SK-N-SH (cell line): ENCODE measurements at regions not wholly inside any gene's neighbourhood (a gene's known extent, or its start where the extent isn't known, plus 50 kb on each side); places are given as distances from the start of the nearest gene placed in this dataset.

Source experiments
- CTCF ChIA-PET: fragments of 300-600, 350-600 bp; formaldehyde crosslinking; extraction: SDS; loops from one replicate; lab custom pipeline; 2021; lab: Yijun Ruan, JAX
- POLR2A ChIA-PET: fragments of 350-600 bp; sonication (Branson Sonifier 250); formaldehyde crosslinking; extraction: SDS; loops from one replicate; lab custom pipeline; 2020; ENCODE audit warnings: antibody characterized with exemption, inconsistent platforms; lab: Yijun Ruan, JAX
- DNase-seq: peaks from one replicate; pipeline ENCODE4 v3.0.0; 2012
- H2AFZ ChIP-seq: fragments of 200-600 bp; sonication (generic); 2 replicates; pipeline ENCODE4 v1.8.1; 2016; ENCODE audit warnings: antibody characterized with exemption, mild to moderate bottlenecking, low read depth
- H3F3A ChIP-seq: fragments of 200-600 bp; sonication (generic); replicated peaks from 2 replicates; pipeline ENCODE3; 2016; ENCODE audit warnings: antibody characterized with exemption, mild to moderate bottlenecking; ENCODE audit not compliant: insufficient read depth
- H3K27ac ChIP-seq, 2 experiments: fragments of 200-500 bp in 1 of 2; fragments of 200-600 bp in 1 of 2; sonication (Bioruptor generic) in 1 of 2; sonication (generic), shearing (Covaris generic) in 1 of 2; 2 replicates each; pipeline versions ENCODE4 v1.5.1 to v1.6.1; 2014 to 2016; ENCODE audit warnings: low read depth in 2 of 2, inconsistent platforms in 1 of 2, low read length in 1 of 2, mild to moderate bottlenecking in 1 of 2, mixed read lengths in 1 of 2
- H3K27me3 ChIP-seq: fragments of 200-600 bp; sonication (generic), shearing (Covaris generic); 2 replicates; pipeline ENCODE4 v1.6.1; 2016; ENCODE audit warnings: mixed run types; ENCODE audit not compliant: insufficient read depth
- H3K36me3 ChIP-seq, 2 experiments: fragments of 200-500 bp in 1 of 2; fragments of 200-600 bp in 1 of 2; sonication (Bioruptor generic) in 1 of 2; sonication (generic) in 1 of 2; replicated peaks in 1 of 2; 2 replicates each; pipeline versions ENCODE3 to v1.5.1; 2014 to 2016; ENCODE audit warnings: low read length in 1 of 2, mild to moderate bottlenecking in 1 of 2; ENCODE audit not compliant: insufficient read depth in 2 of 2, control insufficient read depth in 1 of 2
- H3K4me1 ChIP-seq, 2 experiments: fragments of 200-500 bp in 1 of 2; fragments of 200-600 bp in 1 of 2; sonication (Bioruptor generic) in 1 of 2; sonication (generic), shearing (Covaris generic) in 1 of 2; 2 replicates each; pipeline versions ENCODE4 v1.5.1 to v1.6.1; 2014 to 2016; ENCODE audit warnings: low read depth in 1 of 2, low read length in 1 of 2, mixed run types in 1 of 2; ENCODE audit not compliant: insufficient read depth in 2 of 2, control insufficient read depth in 1 of 2
- H3K4me2 ChIP-seq: fragments of 200-600 bp; sonication (generic), shearing (Covaris generic); 2 replicates; pipeline ENCODE4 v1.6.1; 2017; ENCODE audit warnings: mixed run types
- H3K4me3 ChIP-seq, 2 experiments: fragments of 200-500 bp in 1 of 2; fragments of 200-600 bp in 1 of 2; sonication (Bioruptor generic) in 1 of 2; sonication (generic), shearing (Covaris generic) in 1 of 2; 2 replicates each; pipeline versions ENCODE4 v1.5.1 to v1.8.1; 2014 to 2016; ENCODE audit warnings: low read depth in 2 of 2, inconsistent platforms in 1 of 2, low read length in 1 of 2, mild to moderate bottlenecking in 1 of 2, mixed read lengths in 1 of 2, moderate library complexity in 1 of 2
- H3K79me2 ChIP-seq: fragments of 200-600 bp; sonication (generic); 2 replicates; pipeline ENCODE4 v1.8.1; 2017; ENCODE audit warnings: mild to moderate bottlenecking; ENCODE audit not compliant: insufficient read depth
- H3K9ac ChIP-seq: fragments of 200-600 bp; sonication (generic); 2 replicates; pipeline ENCODE4 v1.6.1; 2017; ENCODE audit warnings: mixed run types
- H3K9me2 ChIP-seq: fragments of 200-600 bp; sonication (generic); 2 replicates; pipeline ENCODE4 v1.6.1; 2017; ENCODE audit warnings: mixed run types
- H3K9me3 ChIP-seq: fragments of 200-600 bp; sonication (generic); 2 replicates; pipeline ENCODE4 v1.6.1; 2017; ENCODE audit warnings: mixed run types, mild to moderate bottlenecking, moderate library complexity
- H4K20me1 ChIP-seq: fragments of 200-600 bp; sonication (generic); 2 replicates; pipeline ENCODE4 v1.6.1; 2017; ENCODE audit warnings: mild to moderate bottlenecking, mixed run types; ENCODE audit not compliant: insufficient read depth
- CHD2 ChIP-seq: fragments of 150-350 bp; IDR thresholded peaks from 2 replicates; pipeline ENCODE4 v1.6.1; 2018; ENCODE audit warnings: low read length; ENCODE audit not compliant: partially characterized antibody
- ELF1 ChIP-seq: IDR thresholded peaks from 2 replicates; pipeline ENCODE4 v1.4.0; 2012
- FOSL2 ChIP-seq: IDR thresholded peaks from 2 replicates; pipeline ENCODE4 v1.4.0; 2012; ENCODE audit warnings: low read depth, mild to moderate bottlenecking, moderate library complexity, borderline replicate concordance
- FOXJ3 ChIP-seq: sonication (generic); formaldehyde crosslinking; IDR thresholded peaks from 2 replicates; pipeline ENCODE4 v1.5.1; 2020; ENCODE audit warnings: mild to moderate bottlenecking, missing genetic modification reagents
- FOXM1 ChIP-seq: IDR thresholded peaks from 2 replicates; pipeline ENCODE4 v1.4.0; 2012; ENCODE audit warnings: low read depth, mild to moderate bottlenecking
- GATA2 ChIP-seq: sonication (generic); formaldehyde crosslinking; IDR thresholded peaks from 2 replicates; pipeline ENCODE4 v1.5.0; 2020; ENCODE audit warnings: mild to moderate bottlenecking, missing genetic modification reagents
- MEF2A ChIP-seq: IDR thresholded peaks from 2 replicates; pipeline ENCODE4 v1.4.0; 2012; ENCODE audit warnings: low read depth, borderline replicate concordance
- MXI1 ChIP-seq: IDR thresholded peaks from 2 replicates; pipeline ENCODE4 v1.6.1; 2012; ENCODE audit warnings: mild to moderate bottlenecking, low read depth, low read length, improper control_type of control experiment
- NFIC ChIP-seq: IDR thresholded peaks from 2 replicates; pipeline ENCODE4 v1.4.0; 2012; ENCODE audit warnings: borderline replicate concordance
- NRF1 ChIP-seq: IDR thresholded peaks from 2 replicates; pipeline ENCODE4 v1.6.1; 2012; ENCODE audit warnings: low read depth, mild to moderate bottlenecking, low read length
- PBX3 ChIP-seq: IDR thresholded peaks from 2 replicates; pipeline ENCODE4; 2012
- REST ChIP-seq: IDR thresholded peaks from 2 replicates; pipeline ENCODE4 v1.6.1; 2012; ENCODE audit warnings: mild to moderate bottlenecking, low read depth, low read length, moderate library complexity
- RXRA ChIP-seq: IDR thresholded peaks from 2 replicates; pipeline ENCODE4 v1.4.0; 2012; ENCODE audit warnings: low read depth, mild to moderate bottlenecking, borderline replicate concordance
- SIN3A ChIP-seq: IDR thresholded peaks from 2 replicates; pipeline ENCODE4 v1.6.1; 2012; ENCODE audit warnings: low read depth, mild to moderate bottlenecking, low read length, moderate library complexity, borderline replicate concordance
- TAF1 ChIP-seq: IDR thresholded peaks from 2 replicates; pipeline ENCODE4 v1.6.1; 2012; ENCODE audit warnings: low read depth, mild to moderate bottlenecking, low read length, moderate library complexity, borderline replicate concordance
- TEAD4 ChIP-seq: IDR thresholded peaks from 2 replicates; pipeline ENCODE4 v1.4.0; 2012; ENCODE audit warnings: mild to moderate bottlenecking, borderline replicate concordance; ENCODE audit not compliant: insufficient read depth
- USF1 ChIP-seq: IDR thresholded peaks from 2 replicates; pipeline ENCODE4 v1.4.0; 2012; ENCODE audit warnings: low read depth, borderline replicate concordance
- YY1 ChIP-seq: IDR thresholded peaks from 2 replicates; pipeline ENCODE4 v1.4.0; 2012; ENCODE audit warnings: low read depth, mild to moderate bottlenecking
- ZBTB33 ChIP-seq: IDR thresholded peaks from 2 replicates; pipeline ENCODE4 v1.4.0; 2012; ENCODE audit warnings: low read depth, borderline replicate concordance
- WGBS: methylation state at CpG from one replicate; pipeline ENCODE4 v1.1.6; 2017; ENCODE audit warnings: low lambda C conversion rate; 5-methylcytosine and 5-hydroxymethylcytosine counted together

- no peak for TF ChIP-seq USF1
- no peak for TF ChIP-seq MXI1
- no peak for TF ChIP-seq TAF1
- TF ChIP-seq ELF1 = no peak
- no peak for TF ChIP-seq NFIC
- TF ChIP-seq YY1 = no peak
- TF ChIP-seq FOXJ3 = no peak
- no peak for TF ChIP-seq RXRA
- no peak for TF ChIP-seq REST
- no peak for TF ChIP-seq NRF1
These were observed 683.4 kb upstream of the EYS start (continued) for GRCh38 chr6:66390393-66390792.

- Histone ChIP-seq H3K9ac (no peak overlapping the region), H3K4me3 (no peak overlapping the region), H3K36me3 (no peaks in the 10 kb centered on the region)
- TF ChIP-seq NRF1 (no peak), CHD2 (no peak), ZBTB33 (no peak), RXRA (no peak), SIN3A (no peak), FOXM1 (no peak), TEAD4 (no peak), NFIC (no peak), PBX3 (no peak), FOSL2 (no peak), FOXJ3 (no peak), MEF2A (no peak), GATA2 (CRISPR knock-in tag) (no peak)
- TF ChIP-seq, all 33 proteins: peak for 0
- H3K79me2 ChIP-seq = no peaks in the 10 kb centered on the region
- CTCF ChIA-PET = no interaction called here
- DNase-seq = no peak
- POLR2A ChIA-PET = no interaction called here
- WGBS = 49% methylated on average over 2 of the region's 2 CpGs
- no peaks in the 10 kb centered on the region for H3K9me2 ChIP-seq
- no peak overlapping the region for H2AFZ ChIP-seq
- H4K20me1 ChIP-seq = no peaks in the 10 kb centered on the region
- no peak overlapping the region for H3K4me2 ChIP-seq
- H3K9me3 ChIP-seq = no peaks in the 10 kb centered on the region
- H3K27ac ChIP-seq = no peak overlapping the region
- H3F3A ChIP-seq = no peaks in the 10 kb centered on the region
- H3K4me1 ChIP-seq = no peaks in the 10 kb centered on the region
- no peaks in the 10 kb centered on the region for H3K27me3 ChIP-seq
These were observed 669.0 kb upstream of the EYS start for GRCh38 chr6:66376001-66376400.
